ENCODE measurements at regions not wholly inside any gene's neighbourhood (a gene's known extent, or its start where the extent isn't known, plus 50 kb on each side); places are given as distances from the start of the nearest gene placed in this dataset.
A peak's percentile ranks its signal among the peaks of the same experiment; 100 is the strongest.
"Not testable (repeated sequence)": the region's sequence is repeated elsewhere in the genome, so short reads cannot be mapped to it uniquely, and the experiment has no call there.

- BruUV-seq (replicated peaks); DNase-seq (ENCODE audit: low spot score); intact Hi-C loops (cut with micrococcal nuclease; ENCODE audit: unreplicated experiment); H3K79me2 ChIP-seq (ENCODE audit: insufficient read depth, low read length); in situ Hi-C loops (cut with HindIII; ENCODE audit: extremely low pct_ligation_motif_present, low pct_unique_long_range_greater_than_20kb); ATAC-seq; H3K4me2 ChIP-seq (ENCODE audit: low read depth, low read length); CTCF ChIA-PET (ENCODE audit: low intra/inter-chr PET ratio, low total read pairs); H4K20me1 ChIP-seq (ENCODE audit: insufficient read depth, low read length); H3K9ac ChIP-seq (ENCODE audit: insufficient read depth, low read depth, low read length); H3K4me3 ChIP-seq (replicated peaks in 1 of 3; ENCODE audit: insufficient read depth in 1 of 3, low read depth in 2 of 3, low read length in 3 of 3); H3K36me3 ChIP-seq (replicated peaks in 1 of 2; ENCODE audit: control insufficient read depth in 1 of 2, insufficient read depth in 2 of 2, low read length in 2 of 2); FAIRE-seq; H3K27ac ChIP-seq (ENCODE audit: extremely low read length, insufficient read depth, low read length); H3K27me3 ChIP-seq (ENCODE audit: control insufficient read depth in 1 of 2, insufficient read depth in 2 of 2, low read length in 2 of 2); H2AFZ ChIP-seq (ENCODE audit: low read length): not testable (repeated sequence)
- peak; percentile 17; the same call in 1 of the 2 replicates for TF ChIP-seq RARA (CRISPR knock-in tag; IDR thresholded peaks at IDR 0.05)
- peak; percentile 61 for TF ChIP-seq ZBTB33 (CRISPR knock-in tag; IDR thresholded peaks at IDR 0.05)
- peak; percentile 47; the same call in 1 of the 2 replicates for TF ChIP-seq ZNF460 (CRISPR knock-in tag; IDR thresholded peaks at IDR 0.05; ENCODE audit: borderline replicate concordance)
- peak; percentile 77 for TF ChIP-seq ZNF121 (CRISPR knock-in tag; IDR thresholded peaks at IDR 0.05)
- peaks cover 20% of the 10 kb centered on the region for H3K9me3 ChIP-seq (ENCODE audit: low read length)
- WGBS (ENCODE audit: low lambda C conversion rate) = 79% methylated on average over 4 of the region's 4 CpGs
- POLR2A ChIA-PET = interaction anchor here (0.8 to 21.6 kb wide), 8 partner anchors 8 to 209 kb away, joined by 3 to 724 read pairs (median 12); partner anchors contain the start of gene RRBP1
- peaks cover 79% of the 10 kb centered on the region for H3K4me1 ChIP-seq (ENCODE audit: insufficient read depth, low read length)
Measured at GRCh38 chr20:17891131-17891530, 77.5 kb downstream of the SNX5 start.

- WGBS (ENCODE audit: low lambda C conversion rate) = 93% methylated on average over 3 of the region's 3 CpGs
- peaks cover 79% of the 10 kb centered on the region for H3K4me1 ChIP-seq (ENCODE audit: insufficient read depth, low read length)
- no peak overlapping the region for H3K4me2 ChIP-seq (ENCODE audit: low read depth, low read length)
- no peaks in the 10 kb centered on the region for H3K27me3 ChIP-seq (ENCODE audit: control insufficient read depth in 1 of 2, insufficient read depth in 2 of 2, low read length in 2 of 2)
- intact Hi-C loops (cut with micrococcal nuclease; ENCODE audit: unreplicated experiment) (no loop called here), in situ Hi-C loops (cut with HindIII; ENCODE audit: extremely low pct_ligation_motif_present, low pct_unique_long_range_greater_than_20kb) (no loop called here)
- no peak overlapping the region for H3K9ac ChIP-seq (ENCODE audit: insufficient read depth, low read depth, low read length)
- BruUV-seq (replicated peaks) = no TSS peak
- no peak overlapping the region for H2AFZ ChIP-seq (ENCODE audit: low read length)
- ChIA-PET POLR2A (interaction anchor here (0.6 to 21.6 kb wide), 6 partner anchors 13 to 208 kb away, joined by 3 to 724 read pairs (median 14); partner anchors contain the start of gene RRBP1), CTCF (ENCODE audit: low intra/inter-chr PET ratio, low total read pairs) (no interaction called here)
- FAIRE-seq (no peak), ATAC-seq (no peak), DNase-seq (ENCODE audit: low spot score) (no peak)
- peaks cover 20% of the 10 kb centered on the region for H3K9me3 ChIP-seq (ENCODE audit: low read length)
- no peak overlapping the region for H3K27ac ChIP-seq (ENCODE audit: extremely low read length, insufficient read depth, low read length)
- H4K20me1 ChIP-seq (ENCODE audit: insufficient read depth, low read length) = no peaks in the 10 kb centered on the region
- no peak overlapping the region for H3K4me3 ChIP-seq (replicated peaks in 1 of 3; ENCODE audit: insufficient read depth in 1 of 3, low read depth in 2 of 3, low read length in 3 of 3)
- H3K79me2 ChIP-seq (ENCODE audit: insufficient read depth, low read length) = no peaks in the 10 kb centered on the region
- no peaks in the 10 kb centered on the region for H3K36me3 ChIP-seq (replicated peaks in 1 of 2; ENCODE audit: control insufficient read depth in 1 of 2, insufficient read depth in 2 of 2, low read length in 2 of 2)
- no peak for TF ChIP-seq RBM22 (optimal IDR thresholded peaks at IDR 0.05; ENCODE audit: low read length)
- no peak for TF ChIP-seq ZNF841 (CRISPR knock-in tag; IDR thresholded peaks at IDR 0.05; ENCODE audit: borderline replicate concordance)
- TF ChIP-seq ZNF331 (CRISPR knock-in tag; IDR thresholded peaks at IDR 0.05) = peak; percentile 100
- TF ChIP-seq ZNF567 (CRISPR knock-in tag; IDR thresholded peaks at IDR 0.05; ENCODE audit: borderline replicate concordance) = 0 out of 2 replicates have a peak, but pooled peaks have one; percentile 55
- 0 out of 2 replicates have a peak, but pooled peaks have one; percentile 44 for TF ChIP-seq NFE2L1 (CRISPR knock-in tag; IDR thresholded peaks at IDR 0.05; ENCODE audit: borderline replicate concordance)
- TF ChIP-seq AHDC1 (CRISPR knock-in tag; IDR thresholded peaks at IDR 0.05; ENCODE audit: borderline replicate concordance) = no peak
- 0 out of 2 replicates have a peak, but pooled peaks have one; percentile 28 for TF ChIP-seq RAD21 (CRISPR knock-in tag; IDR thresholded peaks at IDR 0.05)
Measured at GRCh38 chr20:17890330-17890729, 78.3 kb downstream of the SNX5 start.

Measured in HepG2 (cell line).